ENCODE measurements at regions not wholly inside any gene's neighbourhood (a gene's known extent, or its start where the extent isn't known, plus 50 kb on each side); places are given as distances from the start of the nearest gene placed in this dataset.

DNA sequence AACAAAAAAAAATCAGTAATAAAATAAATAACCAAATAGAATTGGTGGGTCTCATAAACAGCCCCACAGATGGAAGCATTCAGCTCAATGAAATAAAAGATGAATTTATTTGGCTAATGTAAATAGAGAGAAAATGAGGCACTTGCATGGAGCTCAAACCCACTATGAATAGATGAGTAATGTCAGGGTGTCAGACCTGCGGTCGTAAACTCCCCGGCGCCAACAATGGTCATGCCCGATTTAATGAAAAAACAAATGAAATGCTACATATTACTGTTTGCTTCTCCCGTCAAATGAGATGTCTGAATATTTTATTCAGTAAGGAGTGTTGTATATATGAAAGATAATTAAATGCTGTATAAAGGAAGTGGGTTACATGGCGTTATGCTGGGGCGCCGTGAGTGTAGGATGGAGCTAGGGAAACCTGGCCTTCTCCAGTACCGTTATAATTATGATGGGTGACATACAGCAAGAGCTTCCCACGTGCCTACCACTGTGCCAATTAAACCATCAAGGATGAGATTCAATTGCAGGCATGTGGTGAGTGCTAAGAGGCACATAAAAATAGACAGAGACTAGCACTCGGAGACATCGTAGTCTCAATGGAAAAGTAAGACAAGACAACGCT is 648.1 kb downstream of the BCL11B start:
- intact Hi-C loops (cut with DNase I): no loop called here
- DNase-seq (no peak), ATAC-seq (ENCODE audit: poor library complexity) (no peak)

DNA sequence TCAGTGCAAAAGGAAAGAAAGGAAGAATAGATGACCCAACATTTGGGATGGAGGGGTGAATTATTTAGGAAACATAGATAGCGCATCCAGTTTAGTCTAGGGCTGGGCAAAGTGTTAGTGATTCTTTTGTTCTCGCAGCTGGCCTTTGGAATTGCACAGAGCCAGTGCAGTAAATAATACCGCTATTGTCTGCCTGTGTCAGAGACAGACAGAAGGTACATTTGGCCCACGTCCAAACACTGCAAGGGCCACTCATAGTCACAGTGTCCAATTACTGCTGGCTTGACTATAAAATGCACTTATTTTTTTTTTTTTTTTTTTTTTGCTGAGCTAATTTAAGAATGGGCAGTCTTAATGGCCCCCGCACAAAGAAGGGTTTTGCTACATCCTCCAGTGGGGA is 638.6 kb downstream of the BCL11B start:
- intact Hi-C loops (cut with DNase I): no loop called here

DNA sequence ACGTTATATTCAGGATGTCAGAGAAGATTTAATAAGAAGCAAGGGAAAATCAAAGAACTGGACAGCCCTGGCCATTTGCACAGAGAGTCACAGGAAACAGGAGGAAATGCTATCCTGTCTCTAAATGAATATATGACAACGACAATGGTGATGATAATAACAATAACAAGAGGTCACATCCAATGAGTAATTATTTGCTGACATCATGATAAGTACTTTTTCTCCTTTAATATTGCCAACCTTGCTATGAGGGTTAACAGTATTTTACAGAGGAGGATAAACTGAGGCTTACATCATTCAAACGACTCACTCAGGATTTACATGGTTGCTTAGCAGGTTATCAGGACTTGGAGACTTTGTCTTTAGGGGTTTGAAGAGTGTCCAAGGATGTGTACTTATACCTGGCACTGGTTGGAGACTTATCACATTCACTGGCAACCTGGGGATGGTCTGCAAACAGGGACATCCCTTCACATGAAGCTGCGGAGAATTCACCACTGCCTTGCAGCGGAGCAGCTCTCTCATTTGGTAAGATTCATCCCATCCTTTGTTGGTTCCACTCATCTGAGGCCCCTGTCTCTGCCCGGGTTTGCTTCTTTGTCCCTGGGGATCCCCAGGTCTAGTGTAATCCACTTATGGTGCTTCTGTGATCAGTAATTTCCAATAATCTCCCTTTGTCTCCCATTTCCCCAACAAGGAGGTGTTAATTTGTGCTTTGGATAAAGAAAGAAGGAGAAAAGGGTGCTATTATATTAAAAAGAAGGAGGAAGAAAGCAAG is 637.8 kb downstream of the BCL11B start:
- intact Hi-C loops (cut with DNase I): no loop called here
- ATAC-seq (ENCODE audit: poor library complexity) (no peak), DNase-seq (no peak)

More for the DNA sequence above, 638.6 kb downstream of the BCL11B start:
- DNase-seq: no peak
- ATAC-seq (ENCODE audit: poor library complexity): no peak

DNA sequence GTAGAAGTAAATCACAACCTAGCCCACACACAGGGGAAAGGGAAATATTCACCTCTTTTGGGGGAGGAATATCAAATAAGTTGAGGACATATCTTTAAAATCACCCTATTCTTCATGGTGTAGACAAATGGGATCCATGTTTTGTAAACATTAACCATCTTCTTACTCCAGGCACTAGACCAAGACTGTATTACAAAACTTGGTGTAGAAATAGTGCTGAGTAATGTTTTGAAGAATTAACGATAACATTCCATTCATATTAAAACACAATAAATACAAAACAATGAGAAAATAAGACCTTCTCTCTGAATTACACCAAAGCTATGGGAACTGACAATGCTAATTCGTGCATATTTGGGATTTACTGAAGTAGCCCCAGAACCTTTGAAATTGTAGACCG is 633.6 kb downstream of the BCL11B start:
- no peak for ATAC-seq (ENCODE audit: poor library complexity)
- intact Hi-C loops (cut with DNase I): no loop called here
- DNase-seq: no peak

DNA sequence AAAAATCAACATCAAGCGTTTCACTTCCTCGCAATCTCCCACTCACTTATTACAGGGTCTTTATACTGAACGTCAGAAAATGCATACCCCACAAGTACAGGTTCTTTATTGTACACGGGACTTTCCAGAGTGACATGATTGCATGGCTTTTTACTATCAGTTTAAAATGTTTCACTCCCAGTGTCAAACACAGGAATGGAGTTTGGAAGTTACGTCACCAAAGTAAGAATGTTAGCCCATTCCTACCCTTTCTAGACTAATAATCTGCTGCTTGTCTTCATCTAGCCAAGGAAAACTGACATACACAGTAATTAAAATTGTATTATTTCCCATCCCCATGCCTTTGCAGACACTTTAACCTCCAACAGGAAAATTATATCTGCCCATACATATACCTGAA is 624.2 kb downstream of the BCL11B start:
- intact Hi-C loops (cut with DNase I): no loop called here
- DNase-seq (no peak), ATAC-seq (ENCODE audit: poor library complexity) (no peak)

DNA sequence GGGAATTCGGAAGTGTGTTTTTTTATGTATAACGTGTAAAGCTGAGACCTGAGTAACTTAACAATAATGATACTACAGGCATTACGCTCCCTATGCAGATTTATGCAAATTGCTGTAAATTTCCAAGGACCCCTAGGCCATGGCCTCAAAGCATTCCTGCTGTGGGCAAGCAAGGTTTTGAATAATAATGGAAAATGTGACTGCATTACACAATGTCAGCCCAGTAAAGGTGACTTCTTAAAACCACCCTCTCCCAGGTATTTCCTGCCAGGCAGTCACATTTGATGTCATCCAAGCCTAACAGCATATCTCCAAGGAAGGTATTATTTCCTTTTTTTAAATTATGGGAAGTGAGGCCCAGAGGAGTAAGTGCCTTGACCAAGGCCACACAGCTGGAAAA is 621.0 kb downstream of the BCL11B start:
- DNase-seq: no peak
- no peak for ATAC-seq (ENCODE audit: poor library complexity)
- intact Hi-C loops (cut with DNase I): no loop called here

DNA sequence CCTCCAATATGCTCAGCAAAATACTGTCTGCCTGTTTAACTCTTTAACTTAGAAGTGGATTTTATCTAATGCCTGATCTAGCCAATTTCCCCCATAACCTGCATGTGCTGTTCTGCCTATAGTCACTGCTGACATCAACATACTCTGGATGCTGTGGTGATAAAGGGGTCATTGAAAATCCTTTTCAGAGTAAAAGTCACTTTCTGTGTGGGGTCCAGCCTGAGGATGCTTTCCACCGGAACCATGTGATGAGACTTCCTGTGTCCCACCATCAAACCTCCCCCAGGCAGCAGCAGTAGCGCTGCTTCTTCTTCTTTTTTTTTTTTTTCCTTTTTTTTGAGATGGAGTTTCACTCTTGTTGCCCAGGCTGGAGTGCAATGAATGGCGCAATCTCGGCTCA is 607.0 kb downstream of the BCL11B start:
- ATAC-seq (ENCODE audit: poor library complexity) (no peak), DNase-seq (no peak)
- intact Hi-C loops (cut with DNase I): no loop called here

DNA sequence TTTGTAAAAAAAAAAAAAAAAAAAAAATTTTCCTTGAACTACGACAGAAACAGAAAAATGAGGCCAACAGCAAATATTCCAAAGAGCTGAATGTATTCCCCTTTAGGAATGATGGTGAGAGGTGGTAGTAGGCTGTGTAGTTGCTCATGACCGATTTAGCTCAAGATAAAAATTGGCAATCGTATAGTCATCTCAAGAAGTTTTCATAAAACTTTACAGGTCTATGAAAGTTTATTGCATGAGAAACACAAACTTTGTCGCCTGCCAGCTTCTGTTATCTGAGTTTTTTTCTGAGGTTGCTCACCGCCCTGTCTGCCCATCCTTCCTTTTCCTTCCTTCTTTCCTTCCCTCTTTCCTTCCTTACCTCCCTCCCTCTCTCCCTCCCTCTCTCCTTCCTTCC is 605.5 kb downstream of the BCL11B start:
- ATAC-seq (ENCODE audit: poor library complexity): no peak
- DNase-seq: no peak
- intact Hi-C loops (cut with DNase I): no loop called here

DNA sequence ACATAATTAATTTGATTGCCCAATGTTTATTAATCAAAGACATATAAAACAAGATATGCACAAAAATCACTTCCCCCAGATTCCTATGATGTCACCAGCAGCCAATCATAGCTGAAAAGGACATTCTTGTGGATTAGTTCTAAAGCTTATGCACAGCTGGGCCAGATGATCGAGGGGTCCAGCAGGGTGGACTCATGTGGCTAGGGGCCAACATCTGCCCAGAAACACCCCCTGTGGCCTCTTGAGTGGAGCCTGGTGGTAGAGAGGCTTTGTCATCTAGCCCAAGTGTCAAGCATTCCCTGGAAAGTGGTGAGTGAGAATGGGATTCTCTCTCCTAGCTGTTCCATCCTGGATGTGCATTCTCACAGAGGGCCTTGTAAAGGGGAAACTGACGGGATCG is 590.0 kb downstream of the BCL11B start:
- ATAC-seq (ENCODE audit: poor library complexity): no peak
- no peak for DNase-seq
- intact Hi-C loops (cut with DNase I): no loop called here

DNA sequence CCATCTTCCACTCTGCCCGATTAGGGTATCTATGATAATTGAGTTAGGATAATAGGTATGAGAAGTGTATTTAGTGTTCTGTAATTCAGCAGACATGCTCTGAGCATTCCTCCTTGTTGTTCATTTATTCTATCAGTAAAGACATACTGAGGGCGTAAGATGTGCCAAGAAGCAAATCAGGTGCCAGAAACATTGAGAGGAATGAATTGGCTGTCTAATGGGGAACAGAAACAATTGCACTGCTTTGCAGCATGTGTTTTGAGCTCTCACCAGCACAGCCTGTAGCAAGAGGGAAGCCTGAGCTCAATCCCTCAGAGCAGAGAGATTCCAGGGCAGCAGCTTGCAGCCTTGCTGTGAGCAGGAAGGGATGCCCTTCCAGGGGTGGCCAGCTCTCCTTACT is 589.3 kb downstream of the BCL11B start:
- DNase-seq (no peak), ATAC-seq (ENCODE audit: poor library complexity) (no peak)
- intact Hi-C loops (cut with DNase I): no loop called here

DNA sequence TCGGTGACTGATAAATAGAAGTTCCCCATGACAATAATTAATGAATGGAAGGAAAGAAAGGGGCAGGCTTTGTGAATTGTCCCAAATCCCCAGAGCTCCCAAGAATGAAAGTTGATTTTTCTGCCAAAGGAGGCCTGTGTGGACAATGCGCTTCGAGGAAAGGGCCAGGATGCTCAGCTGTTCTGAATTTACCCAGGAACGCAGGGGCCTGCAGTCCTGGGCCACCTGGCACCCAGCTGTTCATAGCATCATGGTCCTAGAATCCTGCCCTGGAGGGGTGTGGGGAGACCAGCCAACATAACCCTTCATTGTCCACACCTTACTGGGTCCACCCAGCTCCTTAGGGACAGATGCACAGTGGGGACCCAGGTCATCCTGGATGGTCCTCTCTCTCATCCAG is 587.5 kb downstream of the BCL11B start:
- DNase-seq (no peak), ATAC-seq (ENCODE audit: poor library complexity) (no peak)
- intact Hi-C loops (cut with DNase I): no loop called here

DNA sequence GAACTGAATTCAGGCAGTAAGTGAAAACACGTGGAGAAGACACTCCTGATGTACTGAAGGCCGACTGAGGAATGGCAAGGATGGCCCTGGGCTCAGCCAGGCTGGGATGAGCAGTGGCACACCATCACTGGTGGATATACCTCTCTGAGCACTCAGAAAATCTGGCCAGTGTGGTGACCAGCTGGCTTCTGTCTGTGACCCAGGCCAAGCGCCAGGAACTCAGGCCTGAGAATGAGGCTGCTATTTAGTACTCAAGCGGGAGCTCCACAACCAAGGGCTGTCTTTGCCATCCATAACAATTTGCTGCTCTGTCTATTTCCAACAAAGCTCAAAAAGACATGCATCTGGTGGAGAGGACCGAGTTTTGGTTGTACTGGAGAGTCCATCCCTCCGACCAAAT is 586.3 kb downstream of the BCL11B start:
- ATAC-seq (ENCODE audit: poor library complexity): no peak
- intact Hi-C loops (cut with DNase I): no loop called here
- DNase-seq: no peak

DNA sequence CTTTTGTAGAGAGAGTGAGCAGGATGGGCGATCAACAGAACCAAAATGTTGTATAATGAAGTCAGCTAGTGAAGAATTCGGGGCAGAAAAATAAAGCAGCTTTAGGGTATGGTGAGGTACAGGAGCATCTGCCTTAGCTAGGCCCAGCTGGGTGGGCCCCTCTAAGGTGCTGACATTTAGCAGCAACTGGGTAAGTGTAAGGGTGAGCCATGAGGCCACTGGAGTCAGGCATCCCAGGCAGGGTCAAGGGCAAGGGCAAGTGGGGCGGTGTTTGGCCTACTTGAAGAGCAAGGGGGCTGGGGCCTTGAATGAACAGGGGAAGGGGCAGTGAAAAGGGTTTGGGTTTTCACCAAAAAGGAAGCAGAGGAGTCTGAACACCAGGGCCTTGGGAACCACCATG is 583.6 kb downstream of the BCL11B start:
- intact Hi-C loops (cut with DNase I): no loop called here
- DNase-seq (no peak), ATAC-seq (ENCODE audit: poor library complexity) (no peak)

DNA sequence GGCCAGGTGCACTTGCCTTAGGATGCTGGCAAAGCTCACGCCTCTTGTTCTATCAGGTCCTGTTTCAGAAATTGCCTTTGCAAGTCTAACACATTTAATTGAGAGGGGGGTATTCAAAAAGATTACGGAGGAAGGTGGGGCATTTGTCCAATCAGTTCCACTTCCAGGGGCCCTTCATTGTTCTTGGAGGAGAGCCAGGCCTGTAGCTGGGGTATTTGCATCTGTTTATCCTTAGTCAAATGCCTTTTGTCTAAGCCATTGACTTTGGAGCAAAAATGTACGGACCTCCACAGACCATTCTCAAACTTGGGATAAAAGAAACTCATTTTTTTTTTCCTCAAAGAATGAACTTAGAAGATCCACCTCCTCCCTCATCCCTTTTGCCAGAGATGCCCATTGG is 582.0 kb downstream of the BCL11B start:
- DNase-seq (no peak), ATAC-seq (ENCODE audit: poor library complexity) (no peak)
- intact Hi-C loops (cut with DNase I): no loop called here

DNA sequence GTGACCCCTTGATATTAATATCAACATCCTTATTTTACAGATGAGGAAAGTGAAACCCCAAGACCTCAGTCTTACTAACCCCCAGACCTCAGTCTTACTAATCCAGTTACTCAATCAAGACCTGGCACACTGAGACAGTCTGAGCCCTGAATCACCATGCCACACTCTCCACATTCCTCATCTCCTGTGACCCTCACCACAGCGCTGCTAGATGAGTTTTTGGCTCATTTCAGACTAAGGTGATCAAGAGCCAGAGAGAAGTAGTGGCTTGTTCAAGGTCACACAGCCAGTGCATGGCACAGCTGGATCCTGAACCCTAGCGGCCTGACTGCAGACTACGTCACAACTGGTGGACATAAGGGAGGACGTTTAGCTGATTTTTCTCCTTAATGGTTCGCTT is 579.2 kb downstream of the BCL11B start:
- intact Hi-C loops (cut with DNase I): no loop called here
- DNase-seq (no peak), ATAC-seq (ENCODE audit: poor library complexity) (no peak)

DNA sequence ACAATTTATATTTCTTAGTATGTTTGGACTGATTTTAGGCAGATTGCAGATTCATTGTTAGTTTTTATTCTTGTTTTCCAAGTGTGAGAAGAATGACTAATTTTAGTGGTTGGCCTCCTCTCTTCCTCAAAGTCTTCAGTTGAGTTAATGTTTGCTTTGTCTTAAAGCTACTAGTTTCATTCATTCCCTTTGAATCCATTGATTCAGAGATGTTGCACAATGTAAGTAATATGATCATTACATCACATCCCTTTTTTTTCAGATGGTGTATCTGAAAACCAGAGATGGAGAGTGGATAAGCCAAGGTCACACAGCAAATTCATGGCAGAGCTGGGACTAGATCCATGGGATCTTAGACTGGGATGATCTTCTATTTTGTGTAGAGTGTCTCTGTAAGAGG is 577.5 kb downstream of the BCL11B start:
- no peak for DNase-seq
- intact Hi-C loops (cut with DNase I): no loop called here
- ATAC-seq (ENCODE audit: poor library complexity): no peak

DNA sequence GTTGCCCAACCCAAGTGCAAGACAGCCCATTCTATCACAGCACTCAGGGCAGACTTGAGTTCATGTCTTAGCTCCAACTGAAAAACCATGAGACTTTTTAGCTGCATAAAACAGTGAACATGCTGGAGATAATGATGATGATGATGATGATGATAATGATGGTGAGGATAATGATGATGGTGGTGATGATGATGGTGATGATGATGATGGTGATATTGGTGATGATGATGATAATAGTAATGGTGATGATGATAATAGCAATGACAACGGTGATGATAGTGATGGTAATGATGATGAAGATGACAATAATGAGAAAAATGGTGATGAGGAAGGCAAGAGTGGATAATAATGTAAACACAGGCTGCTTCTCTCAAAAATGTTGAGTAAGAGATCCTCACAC is 576.2 kb downstream of the BCL11B start:
- no peak for DNase-seq
- intact Hi-C loops (cut with DNase I): no loop called here
- no peak for ATAC-seq (ENCODE audit: poor library complexity)

DNA sequence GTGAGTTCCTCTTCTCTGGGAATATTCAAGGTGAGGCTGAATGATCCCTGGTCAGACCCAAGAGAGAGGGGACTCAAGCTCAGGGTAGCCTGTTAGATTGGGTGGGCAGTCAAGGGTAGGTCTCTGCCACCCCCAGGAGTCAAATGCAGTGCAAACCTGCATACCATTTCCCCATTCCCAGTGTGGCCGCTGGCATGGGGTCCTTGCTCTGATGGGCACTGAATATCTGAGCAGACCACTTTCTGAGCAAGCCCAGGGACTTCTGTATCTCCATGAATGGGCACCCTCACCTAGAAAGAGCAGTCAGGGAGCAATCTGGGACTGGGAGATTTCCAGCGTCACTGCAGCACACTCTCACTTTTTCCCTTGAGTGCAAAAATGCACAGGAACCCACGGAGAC is 573.7 kb downstream of the BCL11B start:
- DNase-seq (no peak), ATAC-seq (ENCODE audit: poor library complexity) (no peak)
- intact Hi-C loops (cut with DNase I): no loop called here

DNA sequence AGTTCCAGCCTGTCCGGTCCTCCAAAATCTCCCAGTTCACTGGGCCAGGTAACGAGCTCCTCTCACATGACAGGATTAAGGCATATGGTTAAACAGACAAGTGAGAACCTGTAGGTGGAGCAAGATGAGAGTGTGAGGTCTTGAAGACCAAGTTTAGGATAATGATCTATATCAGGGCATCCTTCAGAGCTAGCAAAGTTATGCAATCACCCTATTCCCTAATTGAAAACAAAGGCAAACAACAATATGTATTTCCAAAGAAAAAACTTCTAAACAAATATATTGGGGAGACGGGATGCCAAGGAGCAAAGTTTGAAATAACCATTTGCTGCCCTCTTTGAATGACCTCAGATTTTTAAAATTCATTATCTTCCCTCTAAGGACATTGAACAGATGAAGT is 571.2 kb downstream of the BCL11B start:
- ATAC-seq (ENCODE audit: poor library complexity): no peak
- intact Hi-C loops (cut with DNase I): no loop called here
- no peak for DNase-seq

DNA sequence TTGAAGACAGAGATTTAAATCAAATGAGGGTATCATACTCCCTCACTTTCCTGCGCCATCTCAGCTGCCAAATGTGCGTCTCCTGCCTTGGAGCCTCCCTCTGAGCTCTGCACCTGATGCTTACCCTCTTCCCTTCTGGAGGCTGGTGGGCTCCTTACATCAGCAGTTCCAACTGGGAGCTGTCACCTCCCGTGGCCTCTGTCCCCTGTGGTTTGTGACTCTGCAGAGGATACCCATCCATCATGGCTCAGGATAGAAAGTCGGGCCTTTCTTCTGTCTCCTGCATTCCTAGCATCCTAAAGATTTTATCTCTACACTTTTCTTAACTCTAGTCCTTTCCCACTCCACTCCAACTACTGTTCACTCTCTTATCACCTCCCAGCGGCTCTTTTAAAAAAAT is 570.6 kb downstream of the BCL11B start:
- intact Hi-C loops (cut with DNase I): no loop called here
- DNase-seq: no peak
- ATAC-seq (ENCODE audit: poor library complexity): no peak

DNA sequence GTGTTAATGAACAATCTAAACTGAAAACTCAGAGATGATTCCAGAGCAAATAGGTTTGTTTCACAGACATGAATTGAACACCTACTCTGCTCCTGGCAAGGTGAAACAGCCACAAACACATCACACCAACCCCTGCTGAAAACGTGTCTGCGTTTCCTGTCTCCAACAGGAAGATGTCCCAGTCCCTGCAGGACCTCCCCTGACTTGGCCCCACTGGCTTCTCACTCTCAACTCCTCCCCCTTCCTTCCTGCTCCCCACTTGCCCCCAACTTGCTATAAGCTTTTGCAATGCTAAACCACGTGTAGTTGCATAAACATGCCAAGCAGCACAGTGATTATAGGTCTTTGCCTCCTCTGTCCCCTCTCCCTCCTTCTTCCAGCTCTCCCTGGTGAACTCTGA is 567.6 kb downstream of the BCL11B start:
- ATAC-seq (ENCODE audit: poor library complexity): no peak
- no peak for DNase-seq
- intact Hi-C loops (cut with DNase I): no loop called here
